ENCODE measurements at regions not wholly inside any gene's neighbourhood (a gene's known extent, or its start where the extent isn't known, plus 50 kb on each side); places are given as distances from the start of the nearest gene placed in this dataset.

DNA sequence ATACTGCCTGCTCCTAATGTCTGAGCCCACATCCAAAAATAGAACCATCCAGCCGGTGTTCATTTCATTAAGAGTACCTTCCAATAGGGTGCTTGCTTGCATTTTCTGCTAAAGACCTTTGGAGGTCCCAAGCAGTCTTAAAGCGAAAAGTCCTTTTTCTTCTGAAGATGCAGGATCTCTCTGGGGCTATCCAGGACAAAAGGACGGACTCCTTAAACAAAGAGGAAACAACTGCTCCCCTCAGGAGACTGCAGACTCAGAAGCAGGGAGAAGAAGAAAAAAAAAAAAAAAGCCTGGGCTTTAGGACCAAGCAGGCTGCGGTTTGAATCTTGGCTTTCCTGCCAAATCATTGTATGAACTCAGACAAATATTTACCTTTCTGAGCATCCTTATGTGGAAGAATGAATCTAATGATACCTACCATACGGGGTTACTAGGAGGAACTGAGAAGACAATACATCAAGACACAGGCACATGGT is 204.0 kb downstream of the PLPP3 start:
- no peak overlapping the region for H3K9ac ChIP-seq (ENCODE audit: low read depth, low read length)
- H3K4me1 ChIP-seq (ENCODE audit: control insufficient read depth, insufficient read depth, low read length): peaks cover 35% of the 10 kb centered on the region
- no peaks in the 10 kb centered on the region for H3K27me3 ChIP-seq (ENCODE audit: control insufficient read depth, insufficient read depth, low read length)
- H3K36me3 ChIP-seq (ENCODE audit: control insufficient read depth, insufficient read depth, low read length): no peaks in the 10 kb centered on the region
- no peak overlapping the region for H3K4me3 ChIP-seq (ENCODE audit: low read depth, low read length)
- no peak overlapping the region for H3K27ac ChIP-seq (ENCODE audit: low read depth, low read length)
- no peaks in the 10 kb centered on the region for H3K9me3 ChIP-seq (ENCODE audit: control insufficient read depth, insufficient read depth, low read length)

DNA sequence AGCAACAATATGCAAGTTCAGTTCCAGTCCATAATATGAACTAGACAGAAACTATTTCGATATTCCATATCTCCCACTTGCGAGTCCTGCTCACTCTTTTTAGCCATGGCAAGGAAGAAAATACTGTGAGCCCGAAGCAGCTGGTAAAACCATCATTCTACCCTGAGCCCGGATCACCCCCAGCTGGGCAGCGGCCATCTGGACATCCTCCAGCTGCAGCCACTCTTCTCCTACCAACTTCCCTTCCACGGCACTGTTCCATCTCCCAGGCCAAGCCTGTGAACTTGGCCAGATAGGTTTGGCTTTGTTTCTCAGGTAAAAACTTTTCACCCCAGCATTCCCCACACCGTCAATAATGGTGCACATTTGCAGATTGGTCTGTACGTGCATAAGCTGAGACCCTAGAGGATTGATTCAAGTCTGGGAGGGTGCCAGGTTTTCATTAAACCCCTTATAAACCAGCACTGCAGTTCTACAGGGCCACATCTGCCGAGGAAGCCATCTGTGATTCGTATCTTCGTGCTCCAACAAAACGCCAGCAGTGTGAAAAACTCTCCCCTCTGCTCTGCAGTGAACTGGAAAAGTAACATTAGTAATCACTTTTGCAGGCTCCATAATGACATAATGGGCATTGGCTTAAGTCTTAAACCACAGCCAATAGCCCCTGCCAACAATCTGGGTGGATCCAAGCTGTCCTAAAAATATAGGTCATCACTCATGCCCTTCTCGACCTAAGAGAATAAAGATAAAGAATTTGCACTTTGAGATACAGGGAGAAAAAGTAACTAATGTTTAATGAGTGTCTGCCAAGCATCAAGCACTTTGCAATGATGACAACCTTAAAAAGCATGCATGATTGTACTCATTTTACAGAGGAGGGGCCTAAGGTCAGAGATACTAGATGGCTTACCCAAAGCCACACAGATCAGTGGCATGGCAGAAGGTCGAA is 205.1 kb downstream of the PLPP3 start:
- no peak overlapping the region for H3K4me3 ChIP-seq (ENCODE audit: low read depth, low read length)
- H3K9me3 ChIP-seq (ENCODE audit: control insufficient read depth, insufficient read depth, low read length): no peaks in the 10 kb centered on the region
- no peaks in the 10 kb centered on the region for H3K36me3 ChIP-seq (ENCODE audit: control insufficient read depth, insufficient read depth, low read length)
- no peaks in the 10 kb centered on the region for H3K27me3 ChIP-seq (ENCODE audit: control insufficient read depth, insufficient read depth, low read length)
- H3K9ac ChIP-seq (ENCODE audit: low read depth, low read length): no peak overlapping the region
- peaks cover 45% of the 10 kb centered on the region for H3K4me1 ChIP-seq (ENCODE audit: control insufficient read depth, insufficient read depth, low read length)
- no peak overlapping the region for H3K27ac ChIP-seq (ENCODE audit: low read depth, low read length)

DNA sequence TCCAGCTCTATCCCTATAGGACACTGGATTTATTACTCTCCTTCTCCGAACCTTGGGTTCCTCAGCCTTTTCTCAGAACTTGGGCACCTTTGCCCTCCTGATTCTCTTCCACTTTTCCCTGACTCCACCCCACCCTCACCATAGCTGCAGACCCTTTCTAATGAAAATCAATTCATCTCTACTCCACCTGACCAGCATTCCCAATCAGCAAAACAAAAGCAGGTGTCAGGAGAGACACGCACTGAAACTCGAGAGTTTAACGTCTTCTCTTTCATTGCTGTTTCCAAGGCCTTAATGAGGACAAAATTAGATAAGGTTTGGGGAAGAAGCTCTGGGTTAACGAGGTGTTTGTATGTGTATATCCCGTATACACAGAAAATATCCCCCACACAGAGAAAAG is 208.8 kb downstream of the PLPP3 start:
- Histone ChIP-seq H3K4me1 (ENCODE audit: control insufficient read depth, insufficient read depth, low read length) (peaks cover 29% of the 10 kb centered on the region), H3K9ac (ENCODE audit: low read depth, low read length) (no peak overlapping the region), H3K9me3 (ENCODE audit: control insufficient read depth, insufficient read depth, low read length) (no peaks in the 10 kb centered on the region), H3K27ac (ENCODE audit: low read depth, low read length) (no peak overlapping the region), H3K4me3 (ENCODE audit: low read depth, low read length) (peak overlapping the region; percentile 30; the same call in 1 of the 2 replicates), H3K36me3 (ENCODE audit: control insufficient read depth, insufficient read depth, low read length) (no peaks in the 10 kb centered on the region), H3K27me3 (ENCODE audit: control insufficient read depth, insufficient read depth, low read length) (no peaks in the 10 kb centered on the region)

DNA sequence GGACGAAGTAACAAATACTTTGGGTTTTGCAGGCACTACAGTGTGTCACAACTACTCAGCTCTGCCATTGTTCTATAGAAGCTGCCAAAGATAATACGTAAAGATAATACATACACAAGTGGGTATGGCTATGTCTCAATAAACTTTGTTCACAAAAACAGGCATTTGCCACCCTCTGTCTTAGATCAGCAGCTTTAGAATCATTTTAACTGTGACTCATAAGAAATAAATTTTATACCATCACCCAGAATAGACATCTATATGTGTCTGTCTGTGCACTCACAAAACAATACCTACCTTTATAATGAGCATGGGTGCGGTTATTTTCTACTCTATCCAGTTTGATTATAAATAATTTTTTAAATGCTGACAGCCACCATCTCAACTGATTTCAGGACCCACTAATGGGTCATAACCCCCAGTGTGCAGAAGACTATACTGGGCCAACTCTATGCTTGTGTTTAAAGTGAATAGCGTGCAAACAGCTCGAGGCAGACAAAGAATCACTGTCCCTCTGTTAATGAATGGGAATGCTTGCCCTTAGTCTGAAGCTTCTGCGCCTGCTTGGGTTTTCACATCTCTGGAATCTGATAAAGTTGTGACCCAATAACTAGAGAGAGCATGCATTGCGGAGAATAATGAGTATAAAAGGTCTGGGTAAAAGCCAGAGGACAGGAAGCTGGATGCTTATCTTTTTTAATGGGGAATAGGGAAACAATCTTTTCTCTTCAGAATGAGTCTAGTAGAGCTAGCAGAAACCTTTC is 216.2 kb downstream of the PLPP3 start:
- Histone ChIP-seq H3K36me3 (ENCODE audit: control insufficient read depth, insufficient read depth, low read length) (no peaks in the 10 kb centered on the region), H3K9me3 (ENCODE audit: control insufficient read depth, insufficient read depth, low read length) (no peaks in the 10 kb centered on the region), H3K4me3 (ENCODE audit: low read depth, low read length) (no peak overlapping the region), H3K4me1 (ENCODE audit: control insufficient read depth, insufficient read depth, low read length) (no peaks in the 10 kb centered on the region), H3K27ac (ENCODE audit: low read depth, low read length) (no peak overlapping the region), H3K9ac (ENCODE audit: low read depth, low read length) (no peak overlapping the region), H3K27me3 (ENCODE audit: control insufficient read depth, insufficient read depth, low read length) (no peaks in the 10 kb centered on the region)

DNA sequence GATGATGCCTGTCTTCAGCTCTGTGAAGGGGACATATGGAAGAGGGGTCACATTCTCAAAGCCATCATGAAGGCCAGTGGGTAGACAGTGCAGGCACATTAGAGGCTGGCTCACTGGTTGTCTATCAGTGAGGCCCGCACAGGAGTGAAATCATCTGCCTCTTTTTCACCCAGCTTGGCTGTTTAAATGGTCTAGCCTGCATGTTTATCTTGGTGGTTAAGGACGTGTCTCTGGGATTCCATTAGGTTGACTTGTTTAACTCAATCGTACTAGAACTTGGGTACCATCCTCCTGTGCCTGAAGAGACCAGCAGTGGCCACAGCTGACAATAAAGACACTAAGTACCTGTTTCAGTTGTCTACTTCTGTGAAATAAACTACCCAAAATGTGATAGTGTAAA is 219.3 kb downstream of the PLPP3 start:
- Histone ChIP-seq H3K27ac (ENCODE audit: low read depth, low read length) (no peak overlapping the region), H3K4me1 (ENCODE audit: control insufficient read depth, insufficient read depth, low read length) (no peaks in the 10 kb centered on the region), H3K27me3 (ENCODE audit: control insufficient read depth, insufficient read depth, low read length) (no peaks in the 10 kb centered on the region), H3K9me3 (ENCODE audit: control insufficient read depth, insufficient read depth, low read length) (no peaks in the 10 kb centered on the region), H3K36me3 (ENCODE audit: control insufficient read depth, insufficient read depth, low read length) (no peaks in the 10 kb centered on the region), H3K4me3 (ENCODE audit: low read depth, low read length) (no peak overlapping the region), H3K9ac (ENCODE audit: low read depth, low read length) (no peak overlapping the region)

DNA sequence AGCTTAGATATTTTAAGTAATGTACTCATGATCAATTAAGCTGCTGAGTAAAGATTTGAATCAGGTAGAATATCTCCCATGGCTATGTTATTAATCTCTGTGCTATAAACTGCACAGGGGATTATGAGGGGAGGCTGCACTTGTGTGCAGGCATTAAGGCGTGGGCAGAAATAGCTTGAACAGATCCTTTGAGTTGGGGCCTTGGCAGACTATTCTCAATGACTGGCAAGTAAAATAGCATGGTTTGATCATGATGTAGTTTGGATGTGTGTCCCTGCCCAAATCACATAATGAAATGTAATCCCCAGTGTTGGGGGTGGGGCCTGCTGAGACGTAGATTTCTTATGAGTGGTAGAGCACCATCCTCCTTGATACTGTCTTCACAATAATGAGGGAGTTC is 220.3 kb downstream of the PLPP3 start:
- Histone ChIP-seq H3K9ac (ENCODE audit: low read depth, low read length) (no peak overlapping the region), H3K27me3 (ENCODE audit: control insufficient read depth, insufficient read depth, low read length) (no peaks in the 10 kb centered on the region), H3K9me3 (ENCODE audit: control insufficient read depth, insufficient read depth, low read length) (no peaks in the 10 kb centered on the region), H3K36me3 (ENCODE audit: control insufficient read depth, insufficient read depth, low read length) (no peaks in the 10 kb centered on the region), H3K4me3 (ENCODE audit: low read depth, low read length) (no peak overlapping the region), H3K4me1 (ENCODE audit: control insufficient read depth, insufficient read depth, low read length) (no peaks in the 10 kb centered on the region), H3K27ac (ENCODE audit: low read depth, low read length) (no peak overlapping the region)

DNA sequence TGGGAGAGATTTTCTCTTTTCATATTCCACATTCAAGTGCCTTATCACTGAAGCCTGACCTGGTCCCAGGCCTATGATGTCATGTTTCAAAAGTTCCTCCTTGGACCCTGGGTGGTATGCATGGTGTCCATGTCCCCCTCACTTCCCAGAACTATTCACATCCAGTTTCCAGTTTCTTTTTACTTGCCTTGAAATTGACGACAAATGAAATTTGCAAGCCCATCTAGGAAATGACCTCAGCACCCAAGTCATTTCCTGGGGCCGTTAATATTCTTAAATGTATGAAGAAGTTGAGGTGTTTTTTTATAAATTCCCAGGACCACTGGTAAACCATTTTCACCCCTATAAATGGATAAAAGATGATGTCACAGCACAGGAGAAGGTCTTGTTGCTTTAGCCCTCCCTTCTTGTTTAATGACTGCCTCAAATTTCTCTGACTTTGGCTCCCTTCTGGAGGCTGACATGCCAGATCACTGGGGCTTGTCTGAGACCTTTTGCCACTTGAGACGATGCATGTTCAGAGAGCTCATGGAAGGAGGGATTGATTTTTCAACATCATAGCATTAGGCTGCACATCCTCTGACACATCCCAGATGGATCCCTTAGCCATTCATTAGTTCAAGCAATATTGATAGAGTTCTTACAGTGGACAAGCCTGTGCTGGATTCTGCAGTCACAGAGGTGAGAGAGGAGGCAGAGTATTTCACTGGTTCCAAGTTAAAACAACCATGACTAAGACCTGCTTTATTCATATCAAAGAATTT is 221.3 kb downstream of the PLPP3 start:
- no peaks in the 10 kb centered on the region for H3K9me3 ChIP-seq (ENCODE audit: control insufficient read depth, insufficient read depth, low read length)
- no peaks in the 10 kb centered on the region for H3K36me3 ChIP-seq (ENCODE audit: control insufficient read depth, insufficient read depth, low read length)
- H3K27ac ChIP-seq (ENCODE audit: low read depth, low read length): no peak overlapping the region
- H3K4me3 ChIP-seq (ENCODE audit: low read depth, low read length): no peak overlapping the region
- H3K4me1 ChIP-seq (ENCODE audit: control insufficient read depth, insufficient read depth, low read length): no peaks in the 10 kb centered on the region
- no peaks in the 10 kb centered on the region for H3K27me3 ChIP-seq (ENCODE audit: control insufficient read depth, insufficient read depth, low read length)
- no peak overlapping the region for H3K9ac ChIP-seq (ENCODE audit: low read depth, low read length)

DNA sequence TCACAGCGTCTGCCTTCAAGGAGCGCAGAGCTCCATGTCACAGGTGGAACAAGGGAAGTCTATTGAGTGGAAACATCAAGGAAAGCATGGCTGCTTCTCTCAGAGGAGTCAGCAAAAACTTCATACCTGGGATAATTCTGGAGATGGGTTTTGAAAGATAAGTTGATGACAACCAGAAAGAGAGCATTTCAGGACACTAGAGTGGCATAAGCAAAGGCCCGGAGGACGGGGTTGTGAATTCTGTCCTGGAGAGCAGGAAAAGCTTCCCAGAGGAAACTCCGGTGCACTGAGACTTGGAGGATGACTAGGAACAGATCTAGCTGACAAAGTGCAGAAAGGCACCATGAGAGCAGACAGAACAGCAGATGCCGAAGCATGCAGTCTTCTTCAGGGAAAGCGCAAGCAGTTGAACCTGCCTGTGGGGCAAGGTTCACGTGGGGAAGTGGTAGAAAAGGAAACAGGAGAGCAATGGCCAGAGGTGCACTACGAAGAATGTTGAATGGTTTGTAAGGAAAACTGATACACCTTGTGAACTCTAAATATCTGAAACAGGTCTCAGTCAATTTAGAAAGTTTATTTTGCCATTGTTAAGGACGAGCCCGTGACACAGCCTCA is 222.9 kb downstream of the PLPP3 start:
- no peaks in the 10 kb centered on the region for H3K4me1 ChIP-seq (ENCODE audit: control insufficient read depth, insufficient read depth, low read length)
- no peaks in the 10 kb centered on the region for H3K9me3 ChIP-seq (ENCODE audit: control insufficient read depth, insufficient read depth, low read length)
- no peaks in the 10 kb centered on the region for H3K27me3 ChIP-seq (ENCODE audit: control insufficient read depth, insufficient read depth, low read length)
- H3K36me3 ChIP-seq (ENCODE audit: control insufficient read depth, insufficient read depth, low read length): no peaks in the 10 kb centered on the region
- H3K4me3 ChIP-seq (ENCODE audit: low read depth, low read length): no peak overlapping the region
- no peak overlapping the region for H3K9ac ChIP-seq (ENCODE audit: low read depth, low read length)
- H3K27ac ChIP-seq (ENCODE audit: low read depth, low read length): no peak overlapping the region

DNA sequence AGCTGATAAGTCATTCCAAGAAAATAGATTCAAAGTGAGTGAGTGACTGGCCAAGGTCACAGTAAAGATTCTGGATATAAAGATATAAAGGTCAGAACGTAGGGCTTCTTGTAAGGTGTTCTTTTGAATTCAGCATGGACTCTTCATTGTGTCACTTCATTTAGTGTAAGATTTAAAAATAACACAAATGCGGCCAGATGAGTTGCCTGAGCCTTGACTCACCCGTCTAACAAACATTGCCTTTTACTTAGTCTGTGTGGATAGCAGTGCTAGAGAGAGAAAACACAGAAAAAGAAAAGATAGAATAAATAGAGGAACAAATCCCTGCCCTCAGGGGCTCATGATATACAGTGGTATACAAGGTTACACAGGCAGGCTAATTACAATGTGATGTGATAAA is 223.4 kb downstream of the PLPP3 start:
- no peaks in the 10 kb centered on the region for H3K4me1 ChIP-seq (ENCODE audit: control insufficient read depth, insufficient read depth, low read length)
- H3K9me3 ChIP-seq (ENCODE audit: control insufficient read depth, insufficient read depth, low read length): no peaks in the 10 kb centered on the region
- H3K4me3 ChIP-seq (ENCODE audit: low read depth, low read length): no peak overlapping the region
- no peak overlapping the region for H3K27ac ChIP-seq (ENCODE audit: low read depth, low read length)
- H3K36me3 ChIP-seq (ENCODE audit: control insufficient read depth, insufficient read depth, low read length): no peaks in the 10 kb centered on the region
- no peaks in the 10 kb centered on the region for H3K27me3 ChIP-seq (ENCODE audit: control insufficient read depth, insufficient read depth, low read length)
- H3K9ac ChIP-seq (ENCODE audit: low read depth, low read length): no peak overlapping the region

DNA sequence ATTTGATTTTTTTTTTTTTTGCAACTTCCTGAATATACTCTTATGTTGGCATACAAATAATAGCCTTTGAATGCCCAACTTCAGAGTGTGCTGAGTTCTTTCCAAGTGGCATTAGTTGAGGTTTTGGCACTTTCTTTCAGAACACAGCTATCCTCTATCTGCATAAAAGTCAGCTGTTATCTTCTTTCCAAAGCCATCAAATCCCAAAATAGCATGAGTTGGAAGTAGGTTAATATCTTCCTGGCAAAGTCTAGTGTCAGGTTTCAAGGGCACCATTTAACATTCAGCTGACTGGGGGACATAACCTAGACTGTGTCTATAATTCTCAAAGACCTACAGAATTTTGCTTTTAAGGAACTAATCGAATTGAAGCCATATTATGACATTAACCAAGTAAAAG is 223.9 kb downstream of the PLPP3 start:
- Histone ChIP-seq H3K27me3 (ENCODE audit: control insufficient read depth, insufficient read depth, low read length) (no peaks in the 10 kb centered on the region), H3K27ac (ENCODE audit: low read depth, low read length) (no peak overlapping the region), H3K36me3 (ENCODE audit: control insufficient read depth, insufficient read depth, low read length) (no peaks in the 10 kb centered on the region), H3K9ac (ENCODE audit: low read depth, low read length) (no peak overlapping the region), H3K9me3 (ENCODE audit: control insufficient read depth, insufficient read depth, low read length) (no peaks in the 10 kb centered on the region), H3K4me3 (ENCODE audit: low read depth, low read length) (no peak overlapping the region), H3K4me1 (ENCODE audit: control insufficient read depth, insufficient read depth, low read length) (no peaks in the 10 kb centered on the region)

All from HUES48 (cell line).